ENCODE measurements at regions not wholly inside any gene's neighbourhood (a gene's known extent, or its start where the extent isn't known, plus 50 kb on each side); places are given as distances from the start of the nearest gene placed in this dataset.

- TF ChIP-seq CTCF (IDR thresholded peaks at IDR 0.05) (no peak), POLR2A (IDR thresholded peaks at IDR 0.05) (no peak)
Observed at GRCh38 chr17:79281803-79282202, 207.2 kb downstream of the ENGASE start.
